ENCODE measurements at regions not wholly inside any gene's neighbourhood (a gene's known extent, or its start where the extent isn't known, plus 50 kb on each side); places are given as distances from the start of the nearest gene placed in this dataset.
"Not testable (repeated sequence)": the region's sequence is repeated elsewhere in the genome, so short reads cannot be mapped to it uniquely, and the experiment has no call there.

- Histone ChIP-seq H3K9me3 (ENCODE audit: control insufficient read depth in 3 of 3, low read length in 3 of 3) (peaks cover 0 to 2% (median 0%) of the 10 kb centered on the region in 3 donors), H3K27ac (ENCODE audit: low read depth, low read length) (no peak overlapping the region), H3K4me3 (ENCODE audit: low read length in 3 of 3) (no peak overlapping the region), H3K9ac (ENCODE audit: low read depth in 1 of 3, low read length in 3 of 3) (no peak overlapping the region), H3K36me3 (ENCODE audit: control insufficient read depth in 3 of 3, insufficient read depth in 3 of 3, low read length in 3 of 3) (no peaks in the 10 kb centered on the region), H3K4me1 (ENCODE audit: control insufficient read depth in 3 of 3, insufficient read depth in 3 of 3, low read length in 3 of 3) (no peaks in the 10 kb centered on the region), H3K27me3 (ENCODE audit: control insufficient read depth in 3 of 3, insufficient read depth in 3 of 3, low read length in 3 of 3) (no peaks in the 10 kb centered on the region)
These were observed 69.3 kb upstream of the FYN start for GRCh38 chr6:111942561-111942960.

GRCh38 chr6:111943266-111943665 lies 70.0 kb upstream of the FYN start:
- Histone ChIP-seq H3K4me1 (ENCODE audit: control insufficient read depth in 3 of 3, insufficient read depth in 3 of 3, low read length in 3 of 3) (no peaks in the 10 kb centered on the region), H3K9ac (ENCODE audit: low read depth in 1 of 3, low read length in 3 of 3) (no peak overlapping the region), H3K27me3 (ENCODE audit: control insufficient read depth in 3 of 3, insufficient read depth in 3 of 3, low read length in 3 of 3) (no peaks in the 10 kb centered on the region), H3K4me3 (ENCODE audit: low read length in 3 of 3) (no peak overlapping the region), H3K27ac (ENCODE audit: low read depth, low read length) (no peak overlapping the region), H3K36me3 (ENCODE audit: control insufficient read depth in 3 of 3, insufficient read depth in 3 of 3, low read length in 3 of 3) (no peaks in the 10 kb centered on the region), H3K9me3 (ENCODE audit: control insufficient read depth in 3 of 3, low read length in 3 of 3) (peaks cover 0 to 2% (median 0%) of the 10 kb centered on the region in 3 donors)

- H3K27ac ChIP-seq (ENCODE audit: low read depth, low read length): no peak overlapping the region
- H3K4me3 ChIP-seq (ENCODE audit: low read length in 3 of 3): no peak overlapping the region
- H3K9me3 ChIP-seq (ENCODE audit: control insufficient read depth in 3 of 3, low read length in 3 of 3): peaks cover 0 to 2% (median 0%) of the 10 kb centered on the region in 3 donors
- no peak overlapping the region for H3K9ac ChIP-seq (ENCODE audit: low read depth in 1 of 3, low read length in 3 of 3)
- H3K36me3 ChIP-seq (ENCODE audit: control insufficient read depth in 3 of 3, insufficient read depth in 3 of 3, low read length in 3 of 3): no peaks in the 10 kb centered on the region
- H3K27me3 ChIP-seq (ENCODE audit: control insufficient read depth in 3 of 3, insufficient read depth in 3 of 3, low read length in 3 of 3): no peaks in the 10 kb centered on the region
- no peaks in the 10 kb centered on the region for H3K4me1 ChIP-seq (ENCODE audit: control insufficient read depth in 3 of 3, insufficient read depth in 3 of 3, low read length in 3 of 3)
These were observed 70.5 kb upstream of the FYN start for GRCh38 chr6:111943726-111944125.

- Histone ChIP-seq H3K9me3 (ENCODE audit: control insufficient read depth in 3 of 3, low read length in 3 of 3) (peaks cover 0 to 2% (median 0%) of the 10 kb centered on the region in 3 donors), H3K36me3 (ENCODE audit: control insufficient read depth in 3 of 3, insufficient read depth in 3 of 3, low read length in 3 of 3) (no peaks in the 10 kb centered on the region), H3K4me3 (ENCODE audit: low read length in 3 of 3) (no peak overlapping the region), H3K4me1 (ENCODE audit: control insufficient read depth in 3 of 3, insufficient read depth in 3 of 3, low read length in 3 of 3) (no peaks in the 10 kb centered on the region), H3K27me3 (ENCODE audit: control insufficient read depth in 3 of 3, insufficient read depth in 3 of 3, low read length in 3 of 3) (peaks cover 0 to 4% (median 0%) of the 10 kb centered on the region in 3 donors), H3K27ac (ENCODE audit: low read depth, low read length) (no peak overlapping the region), H3K9ac (ENCODE audit: low read depth in 1 of 3, low read length in 3 of 3) (no peak overlapping the region)
These were observed 71.3 kb upstream of the FYN start for GRCh38 chr6:111944541-111944940.

GRCh38 chr6:111949546-111949945 lies 76.3 kb upstream of the FYN start:
- peaks cover 0 to 6% (median 4%) of the 10 kb centered on the region in 3 donors for H3K27me3 ChIP-seq (ENCODE audit: control insufficient read depth in 3 of 3, insufficient read depth in 3 of 3, low read length in 3 of 3)
- no peak overlapping the region for H3K4me3 ChIP-seq (ENCODE audit: low read length in 3 of 3)
- no peaks in the 10 kb centered on the region for H3K36me3 ChIP-seq (ENCODE audit: control insufficient read depth in 3 of 3, insufficient read depth in 3 of 3, low read length in 3 of 3)
- H3K9ac ChIP-seq (ENCODE audit: low read depth in 1 of 3, low read length in 3 of 3): no peak overlapping the region
- H3K9me3 ChIP-seq (ENCODE audit: control insufficient read depth in 3 of 3, low read length in 3 of 3): no peaks in the 10 kb centered on the region
- peaks cover 0 to 3% (median 0%) of the 10 kb centered on the region in 3 donors for H3K4me1 ChIP-seq (ENCODE audit: control insufficient read depth in 3 of 3, insufficient read depth in 3 of 3, low read length in 3 of 3)
- no peak overlapping the region for H3K27ac ChIP-seq (ENCODE audit: low read depth, low read length)

- H3K36me3 ChIP-seq (ENCODE audit: control insufficient read depth in 3 of 3, insufficient read depth in 3 of 3, low read length in 3 of 3); H3K9me3 ChIP-seq (ENCODE audit: control insufficient read depth in 3 of 3, low read length in 3 of 3); H3K27me3 ChIP-seq (ENCODE audit: control insufficient read depth in 3 of 3, insufficient read depth in 3 of 3, low read length in 3 of 3); H3K27ac ChIP-seq (ENCODE audit: low read depth, low read length); H3K9ac ChIP-seq (ENCODE audit: low read depth in 1 of 3, low read length in 3 of 3); H3K4me3 ChIP-seq (ENCODE audit: low read length in 3 of 3); H3K4me1 ChIP-seq (ENCODE audit: control insufficient read depth in 3 of 3, insufficient read depth in 3 of 3, low read length in 3 of 3): not testable (repeated sequence)
These were observed 76.7 kb upstream of the FYN start for GRCh38 chr6:111949984-111950383.

GRCh38 chr6:111950661-111951496 lies 77.6 kb upstream of the FYN start:
- no peak overlapping the region for H3K9ac ChIP-seq (ENCODE audit: low read depth in 1 of 3, low read length in 3 of 3)
- H3K4me3 ChIP-seq (ENCODE audit: low read length in 3 of 3): no peak overlapping the region
- H3K36me3 ChIP-seq (ENCODE audit: control insufficient read depth in 3 of 3, insufficient read depth in 3 of 3, low read length in 3 of 3): no peaks in the 10 kb centered on the region
- H3K27ac ChIP-seq (ENCODE audit: low read depth, low read length): no peak overlapping the region
- no peaks in the 10 kb centered on the region for H3K9me3 ChIP-seq (ENCODE audit: control insufficient read depth in 3 of 3, low read length in 3 of 3)
- peaks cover 0 to 3% (median 0%) of the 10 kb centered on the region in 3 donors for H3K4me1 ChIP-seq (ENCODE audit: control insufficient read depth in 3 of 3, insufficient read depth in 3 of 3, low read length in 3 of 3)
- peaks cover 0 to 6% (median 4%) of the 10 kb centered on the region in 3 donors for H3K27me3 ChIP-seq (ENCODE audit: control insufficient read depth in 3 of 3, insufficient read depth in 3 of 3, low read length in 3 of 3)

- Histone ChIP-seq H3K36me3 (ENCODE audit: control insufficient read depth in 3 of 3, insufficient read depth in 3 of 3, low read length in 3 of 3) (no peaks in the 10 kb centered on the region), H3K4me1 (ENCODE audit: control insufficient read depth in 3 of 3, insufficient read depth in 3 of 3, low read length in 3 of 3) (peaks cover 0 to 3% (median 0%) of the 10 kb centered on the region in 3 donors), H3K27me3 (ENCODE audit: control insufficient read depth in 3 of 3, insufficient read depth in 3 of 3, low read length in 3 of 3) (peaks cover 0 to 6% (median 4%) of the 10 kb centered on the region in 3 donors), H3K9ac (ENCODE audit: low read depth in 1 of 3, low read length in 3 of 3) (no peak overlapping the region), H3K4me3 (ENCODE audit: low read length in 3 of 3) (no peak overlapping the region), H3K27ac (ENCODE audit: low read depth, low read length) (no peak overlapping the region), H3K9me3 (ENCODE audit: control insufficient read depth in 3 of 3, low read length in 3 of 3) (no peaks in the 10 kb centered on the region)
These were observed 78.3 kb upstream of the FYN start for GRCh38 chr6:111951497-111952085.

GRCh38 chr6:111952274-111952673 lies 79.0 kb upstream of the FYN start:
- no peak overlapping the region for H3K27ac ChIP-seq (ENCODE audit: low read depth, low read length)
- H3K4me3 ChIP-seq (ENCODE audit: low read length in 3 of 3): no peak overlapping the region
- peaks cover 0 to 3% (median 0%) of the 10 kb centered on the region in 3 donors for H3K4me1 ChIP-seq (ENCODE audit: control insufficient read depth in 3 of 3, insufficient read depth in 3 of 3, low read length in 3 of 3)
- H3K27me3 ChIP-seq (ENCODE audit: control insufficient read depth in 3 of 3, insufficient read depth in 3 of 3, low read length in 3 of 3): peaks cover 0 to 6% (median 4%) of the 10 kb centered on the region in 3 donors
- H3K9me3 ChIP-seq (ENCODE audit: control insufficient read depth in 3 of 3, low read length in 3 of 3): no peaks in the 10 kb centered on the region
- H3K9ac ChIP-seq (ENCODE audit: low read depth in 1 of 3, low read length in 3 of 3): no peak overlapping the region
- no peaks in the 10 kb centered on the region for H3K36me3 ChIP-seq (ENCODE audit: control insufficient read depth in 3 of 3, insufficient read depth in 3 of 3, low read length in 3 of 3)

- Histone ChIP-seq H3K27ac (ENCODE audit: low read depth, low read length) (no peak overlapping the region), H3K9me3 (ENCODE audit: control insufficient read depth in 3 of 3, low read length in 3 of 3) (no peaks in the 10 kb centered on the region), H3K4me3 (ENCODE audit: low read length in 3 of 3) (no peak overlapping the region), H3K36me3 (ENCODE audit: control insufficient read depth in 3 of 3, insufficient read depth in 3 of 3, low read length in 3 of 3) (no peaks in the 10 kb centered on the region), H3K9ac (ENCODE audit: low read depth in 1 of 3, low read length in 3 of 3) (no peak overlapping the region), H3K4me1 (ENCODE audit: control insufficient read depth in 3 of 3, insufficient read depth in 3 of 3, low read length in 3 of 3) (peaks cover 0 to 3% (median 0%) of the 10 kb centered on the region in 3 donors), H3K27me3 (ENCODE audit: control insufficient read depth in 3 of 3, insufficient read depth in 3 of 3, low read length in 3 of 3) (peaks cover 3 to 6% (median 4%) of the 10 kb centered on the region in 3 donors)
These were observed 79.7 kb upstream of the FYN start for GRCh38 chr6:111952821-111953540.
